HG02678 (cell line): ENCODE measurements at regions not wholly inside any gene's neighbourhood (a gene's known extent, or its start where the extent isn't known, plus 50 kb on each side); places are given as distances from the start of the nearest gene placed in this dataset.

Source experiments
- ATAC-seq: cut with Tn5 transposase; IDR thresholded peaks from one replicate; pipeline ENCODE4 v1.9.1; 2021; ENCODE audit warnings: mild to moderate bottlenecking, moderate library complexity; ENCODE audit not compliant: unreplicated experiment

- ATAC-seq: no peak
Measured at GRCh38 chr10:21175797-21176196, 278.7 kb upstream of the NEBL start.

GRCh38 chr10:21174715-21175495 lies 277.8 kb upstream of the NEBL start:
- ATAC-seq: no peak

GRCh38 chr10:21173802-21174714 lies 276.9 kb upstream of the NEBL start:
- peak; percentile 48 for ATAC-seq

- ATAC-seq: no peak
Measured at GRCh38 chr10:21172930-21173801, 276.1 kb upstream of the NEBL start.

GRCh38 chr10:21172542-21172929 lies 275.4 kb upstream of the NEBL start:
- ATAC-seq: no peak

- ATAC-seq: no peak
Measured at GRCh38 chr10:21171936-21172541, 274.9 kb upstream of the NEBL start.

GRCh38 chr10:21171197-21171935 lies 274.3 kb upstream of the NEBL start:
- ATAC-seq: no peak

- ATAC-seq: no peak
Measured at GRCh38 chr10:21170216-21170615, 273.1 kb upstream of the NEBL start.

- ATAC-seq: no peak
Measured at GRCh38 chr10:21169271-21169670, 272.2 kb upstream of the NEBL start.

GRCh38 chr10:21167288-21168010 lies 270.3 kb upstream of the NEBL start:
- ATAC-seq: no peak

- no peak for ATAC-seq
Measured at GRCh38 chr10:21166557-21167287, 269.6 kb upstream of the NEBL start.

- ATAC-seq: no peak
Measured at GRCh38 chr10:21165489-21165888, 268.4 kb upstream of the NEBL start.

- ATAC-seq: no peak
Measured at GRCh38 chr10:21164687-21165086, 267.6 kb upstream of the NEBL start.

GRCh38 chr10:21162948-21163347 lies 265.8 kb upstream of the NEBL start:
- ATAC-seq: no peak

GRCh38 chr10:21161647-21162046 lies 264.5 kb upstream of the NEBL start:
- no peak for ATAC-seq

- ATAC-seq: no peak
Measured at GRCh38 chr10:21161090-21161625, 264.0 kb upstream of the NEBL start.

- no peak for ATAC-seq
Measured at GRCh38 chr10:21160116-21160515, 263.0 kb upstream of the NEBL start.

GRCh38 chr10:21159669-21160068 lies 262.6 kb upstream of the NEBL start:
- ATAC-seq: no peak
